ENCODE measurements at regions not wholly inside any gene's neighbourhood (a gene's known extent, or its start where the extent isn't known, plus 50 kb on each side); places are given as distances from the start of the nearest gene placed in this dataset.

DNA sequence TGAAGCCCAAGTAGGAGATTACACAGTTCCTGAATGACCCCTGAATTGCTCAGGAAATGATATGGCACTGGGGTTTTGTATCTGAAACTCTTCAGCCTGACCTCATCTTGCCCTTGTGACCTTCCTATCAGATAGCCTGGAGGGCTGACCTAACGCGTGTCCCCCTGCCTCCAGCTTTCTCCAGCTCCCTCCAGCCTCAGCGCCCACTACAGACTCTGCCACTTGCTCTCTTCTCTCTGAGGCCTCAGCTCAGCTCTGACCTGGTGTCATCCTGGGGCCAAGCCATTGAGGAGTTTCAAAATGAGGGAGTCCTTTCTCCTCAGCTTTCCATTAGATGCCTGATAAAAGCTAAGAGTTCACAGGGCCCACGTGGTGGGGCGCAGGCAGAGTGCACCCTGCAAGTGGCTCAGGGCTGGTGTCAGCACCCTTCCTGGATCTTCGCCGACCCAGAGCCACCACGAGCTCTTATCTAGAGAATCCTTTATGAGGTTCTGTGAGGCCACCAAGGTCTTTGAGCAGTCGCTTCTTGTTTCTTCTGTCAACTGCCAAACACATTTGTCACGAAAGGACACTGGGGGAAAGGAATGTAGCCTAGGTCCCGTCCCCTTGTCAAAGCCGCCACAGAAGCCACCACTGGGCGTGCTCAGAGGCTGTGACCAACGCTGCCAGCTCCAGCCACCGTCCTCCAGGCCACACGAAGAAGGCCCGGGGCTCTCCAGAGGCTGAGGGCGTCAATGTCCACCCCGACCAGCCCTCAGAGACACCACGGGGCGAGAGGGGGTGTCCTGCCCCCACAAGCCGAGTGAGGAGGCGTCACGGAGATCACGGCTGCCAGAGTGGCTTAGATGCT is 131.3 kb upstream of the GPC1 start:
- 93% methylated on average over 25 of the region's 25 CpGs; no CpG with 5 or more reads in 1 of the 2 experiments for WGBS, 2 experiments (ENCODE audit: extremely low coverage in 1 of 2, insufficient coverage in 1 of 2, insufficient read length in 1 of 2, insufficient replicate concordance in 2 of 2, low coverage in 1 of 2, low lambda C conversion rate in 2 of 2, missing lambda C conversion rate in 1 of 2)
- Histone ChIP-seq H3K4me3 (ENCODE audit: extremely low read depth in 1 of 4, insufficient read depth in 2 of 4, low read depth in 3 of 4, low read length in 4 of 4) (no peak overlapping the region), H2BK15ac (ENCODE audit: low read length) (no peak overlapping the region), H2BK12ac (ENCODE audit: low read depth, low read length) (no peak overlapping the region), H3K4me2 (ENCODE audit: insufficient read depth in 1 of 2, low read depth in 2 of 2, low read length in 2 of 2) (no peak overlapping the region), H3K27ac (ENCODE audit: low read depth, low read length) (no peak overlapping the region), H3K4ac (replicated peaks; ENCODE audit: insufficient read length, low read depth, low read length) (no peak overlapping the region), H3K9me3 (ENCODE audit: insufficient read depth in 2 of 2, low read depth in 1 of 2, low read length in 1 of 2) (peaks cover 0 to 3% of the 10 kb centered on the region in 2 experiments; a peak in 2 of 4 replicates), H3K23ac (ENCODE audit: insufficient read length) (no peak overlapping the region), H4K5ac (ENCODE audit: insufficient read length, low read depth, low read length) (no peak overlapping the region), H4K8ac (ENCODE audit: extremely low read depth, insufficient read depth, low read length) (no peak overlapping the region), H4K91ac (replicated peaks; ENCODE audit: insufficient read length, low read length) (no peak overlapping the region), H2BK120ac (replicated peaks; ENCODE audit: low read depth, low read length) (no peak overlapping the region), H3K23me2 (ENCODE audit: low read depth, low read length) (peaks cover 6% of the 10 kb centered on the region; the same call in 1 of the 2 replicates), H3K9ac (replicated peaks in 1 of 4; ENCODE audit: extremely low read depth in 1 of 4, low read depth in 3 of 4, low read length in 3 of 4) (no peak overlapping the region), H3K79me2 (ENCODE audit: control insufficient read depth in 1 of 2, insufficient read depth in 2 of 2, low read length in 2 of 2) (no peaks in the 10 kb centered on the region), H3K36me3 (ENCODE audit: control insufficient read depth in 2 of 4, insufficient read depth in 4 of 4, low read length in 3 of 4) (no peaks in the 10 kb centered on the region), H2BK20ac (ENCODE audit: low read length) (no peak overlapping the region), H3K79me1 (ENCODE audit: low read depth, low read length) (no peaks in the 10 kb centered on the region), H3K14ac (ENCODE audit: insufficient read length) (no peak overlapping the region), H3K27me3 (replicated peaks in 1 of 4; ENCODE audit: control insufficient read depth in 3 of 4, extremely low read depth in 1 of 4, insufficient read depth in 3 of 4, low read length in 3 of 4) (no peaks in the 10 kb centered on the region), H3K4me1 (replicated peaks in 1 of 4; ENCODE audit: control insufficient read depth in 3 of 4, insufficient read depth in 4 of 4, low read length in 3 of 4) (peaks cover 0 to 6% (median 0%) of the 10 kb centered on the region in 4 experiments; a peak in 2 of 7 replicates), H2AFZ (ENCODE audit: low read length) (no peak overlapping the region), H3K56ac (replicated peaks; ENCODE audit: insufficient read length, low read depth, low read length) (no peak overlapping the region), H4K20me1 (replicated peaks in 1 of 2; ENCODE audit: control insufficient read depth in 1 of 2, insufficient read depth in 2 of 2, low read length in 2 of 2) (peaks cover 0 to 5% of the 10 kb centered on the region in 2 experiments), H3K18ac (ENCODE audit: extremely low read depth, low read length) (no peak overlapping the region), H2AK5ac (ENCODE audit: low read depth, low read length) (no peak overlapping the region), H2BK5ac (ENCODE audit: low read depth, low read length) (no peak overlapping the region)
- POLR2A ChIA-PET (ENCODE audit: partially characterized antibody) = no interaction called here
- DNase-seq (ENCODE audit: low read depth in 1 of 2, low spot score in 2 of 2) (peak in 1 of 2 experiments; percentile 23), FAIRE-seq (no peak)
- TF ChIP-seq RAD21 (IDR thresholded peaks at IDR 0.05 in 1 of 2, conservative IDR thresholded peaks at IDR 0.05 in 1 of 2; ENCODE audit: low read depth in 2 of 2, low read length in 2 of 2) (no peak), RBBP5 (IDR thresholded peaks at IDR 0.05; ENCODE audit: borderline replicate concordance, low read depth, low read length) (no peak), BCL11A (IDR thresholded peaks at IDR 0.05; ENCODE audit: low read depth in 2 of 2, low read length in 2 of 2) (no peak), ASH2L (IDR thresholded peaks at IDR 0.05; ENCODE audit: low read length) (no peak), EP300 (IDR thresholded peaks at IDR 0.05; ENCODE audit: borderline replicate concordance in 1 of 2, low read depth in 2 of 2, low read length in 2 of 2) (no peak), CBX8 (IDR thresholded peaks at IDR 0.05; ENCODE audit: borderline replicate concordance, low read depth, low read length) (no peak)
- CTCF ChIA-PET (ENCODE audit: partially characterized antibody) = no interaction called here

All from H1 (cell line).